H9 (cell line): ENCODE measurements at regions not wholly inside any gene's neighbourhood (a gene's known extent, or its start where the extent isn't known, plus 50 kb on each side); places are given as distances from the start of the nearest gene placed in this dataset.

Experiments
- DNase-seq: peaks from one replicate; pipeline ENCODE4 v3.0.0-alpha.2; 2017
- H2AFZ ChIP-seq: one replicate; pipeline ENCODE4 v1.6.1; 2013; ENCODE audit warnings: mild to moderate bottlenecking, low read length, control low read depth, moderate library complexity
- H2AK5ac ChIP-seq: 2 replicates; pipeline ENCODE4 v1.6.1; 2013; ENCODE audit warnings: low read length, control low read depth, mixed read lengths; ENCODE audit not compliant: insufficient read length
- H2BK120ac ChIP-seq: one replicate; pipeline ENCODE4 v1.6.1; 2013; ENCODE audit warnings: low read depth, mild to moderate bottlenecking, low read length, control low read depth, inconsistent platforms; ENCODE audit not compliant: poor library complexity, severe bottlenecking
- H2BK12ac ChIP-seq: 2 replicates; pipeline ENCODE4 v1.6.1; 2013; ENCODE audit warnings: low read length, control low read depth, mixed read lengths, low read depth; ENCODE audit not compliant: insufficient read length
- H2BK15ac ChIP-seq: 2 replicates; pipeline ENCODE4 v1.6.1; 2013; ENCODE audit warnings: low read depth, low read length, control low read depth
- H2BK20ac ChIP-seq: one replicate; pipeline ENCODE4 v1.6.1; 2013; ENCODE audit warnings: low read depth, mild to moderate bottlenecking, low read length, control low read depth, inconsistent platforms; ENCODE audit not compliant: poor library complexity, severe bottlenecking
- H2BK5ac ChIP-seq: 2 replicates; pipeline ENCODE4 v1.6.1; 2013; ENCODE audit warnings: low read length, control low read depth, mixed read lengths; ENCODE audit not compliant: insufficient read length
- H3K14ac ChIP-seq: 2 replicates; pipeline ENCODE4 v1.6.1; 2013; ENCODE audit warnings: low read length, control low read depth; ENCODE audit not compliant: insufficient read depth
- H3K18ac ChIP-seq: 2 replicates; pipeline ENCODE4 v1.6.1; 2013; ENCODE audit warnings: low read depth, mild to moderate bottlenecking, mixed read lengths, low read length, control low read depth; ENCODE audit not compliant: insufficient read length
- H3K23ac ChIP-seq: 2 replicates; pipeline ENCODE4 v1.6.1; 2013; ENCODE audit warnings: low read length, control low read depth, mixed read lengths, low read depth; ENCODE audit not compliant: insufficient read length
- H3K23me2 ChIP-seq: 2 replicates; pipeline ENCODE4 v1.6.1; 2013; ENCODE audit warnings: low read depth, mild to moderate bottlenecking, mixed read lengths, low read length, control low read depth; ENCODE audit not compliant: insufficient read length, poor library complexity, severe bottlenecking
- H3K27ac ChIP-seq: 2 replicates; pipeline ENCODE4 v1.5.1; 2013; ENCODE audit warnings: low read length, control low read depth, mixed read lengths, low read depth; ENCODE audit not compliant: insufficient read length
- H3K27me3 ChIP-seq: 2 replicates; pipeline ENCODE4 v1.6.1; 2013; ENCODE audit warnings: low read length, control low read depth, inconsistent platforms; ENCODE audit not compliant: insufficient read depth
- H3K4ac ChIP-seq: 2 replicates; pipeline ENCODE4 v1.6.1; 2013; ENCODE audit warnings: low read depth, mild to moderate bottlenecking, control low read depth, inconsistent platforms, low read length, moderate library complexity
- H3K4me1 ChIP-seq: 2 replicates; pipeline ENCODE4 v1.6.1; 2013; ENCODE audit warnings: low read length, control low read depth, inconsistent platforms; ENCODE audit not compliant: insufficient read depth
- H3K4me2 ChIP-seq: 2 replicates; pipeline ENCODE4 v1.6.1; 2013; ENCODE audit warnings: low read length, control low read depth, mixed read lengths; ENCODE audit not compliant: insufficient read length, insufficient read depth
- H3K56ac ChIP-seq: 2 replicates; pipeline ENCODE4 v1.6.1; 2013; ENCODE audit warnings: low read depth, mild to moderate bottlenecking, mixed read lengths, low read length, control low read depth; ENCODE audit not compliant: insufficient read length
- H3K79me1 ChIP-seq: 2 replicates; pipeline ENCODE4 v1.6.1; 2013; ENCODE audit warnings: low read depth, mild to moderate bottlenecking, moderate library complexity, low read length, control low read depth, inconsistent platforms; ENCODE audit not compliant: insufficient read depth, poor library complexity, severe bottlenecking
- H3K79me2 ChIP-seq: 2 replicates; pipeline ENCODE4 v1.6.1; 2013; ENCODE audit warnings: low read length, control low read depth, inconsistent platforms; ENCODE audit not compliant: insufficient read depth
- H3K9ac ChIP-seq: 2 replicates; pipeline ENCODE4 v1.6.1; 2013; ENCODE audit warnings: low read length, control low read depth, mixed read lengths; ENCODE audit not compliant: insufficient read length; ENCODE audit errors: extremely low read depth
- H3K9me3 ChIP-seq: one replicate; pipeline ENCODE4 v1.6.1; 2013; ENCODE audit warnings: low read depth, low read length, inconsistent platforms; ENCODE audit not compliant: control insufficient read depth
- H3T11ph ChIP-seq: one replicate; pipeline ENCODE4 v1.6.1; 2013; ENCODE audit warnings: mild to moderate bottlenecking, low read length, control low read depth, inconsistent platforms
- H4K20me1 ChIP-seq: one replicate; pipeline ENCODE4 v1.6.1; 2013; ENCODE audit not compliant: control insufficient read depth, insufficient read length, insufficient read depth
- H4K5ac ChIP-seq: 2 replicates; pipeline ENCODE4 v1.6.1; 2013; ENCODE audit warnings: low read depth, mild to moderate bottlenecking, mixed read lengths, low read length, control low read depth; ENCODE audit not compliant: insufficient read length
- H4K8ac ChIP-seq: replicated peaks from 2 replicates; pipeline ENCODE4 v1.6.1; 2013; ENCODE audit warnings: low read length, control low read depth, mixed read lengths, low read depth; ENCODE audit not compliant: insufficient read length
- H4K91ac ChIP-seq: 2 replicates; pipeline ENCODE4 v1.6.1; 2013; ENCODE audit warnings: low read depth, mild to moderate bottlenecking, moderate library complexity, mixed read lengths, low read length, control low read depth; ENCODE audit not compliant: insufficient read length
- H3K27ac Mint-ChIP-seq, 3 experiments: 2 replicates in 2 of 3; 3 replicates in 1 of 3; pipeline ENCODE4 v1.8.0; 2020 to 2021; ENCODE audit warnings: mixed read lengths in 3 of 3, mild to moderate bottlenecking in 1 of 3, moderate library complexity in 1 of 3
- H3K27me3 Mint-ChIP-seq: 2 replicates; pipeline ENCODE4 v1.8.0; 2021; ENCODE audit warnings: low read depth, mild to moderate bottlenecking, moderate library complexity, mixed read lengths
- H3K36me3 Mint-ChIP-seq, 3 experiments: 2 replicates in 2 of 3; 3 replicates in 1 of 3; pipeline ENCODE4 v1.8.0; 2020 to 2021; ENCODE audit warnings: low read depth in 3 of 3, mixed read lengths in 3 of 3; ENCODE audit not compliant: insufficient read depth in 1 of 3
- H3K4me1 Mint-ChIP-seq, 2 experiments: 2 replicates each; pipeline ENCODE4 v1.8.0; 2020; ENCODE audit warnings: mixed read lengths in 2 of 2
- H3K4me3 Mint-ChIP-seq, 2 experiments: 2 replicates in 1 of 2; 3 replicates in 1 of 2; pipeline ENCODE4 v1.8.0; 2020 to 2021; ENCODE audit warnings: mild to moderate bottlenecking in 2 of 2, mixed read lengths in 2 of 2, moderate library complexity in 1 of 2
- H3K9me3 Mint-ChIP-seq, 2 experiments: 2 replicates in 1 of 2; 3 replicates in 1 of 2; pipeline ENCODE4 v1.8.0; 2020; ENCODE audit warnings: mild to moderate bottlenecking in 2 of 2, mixed read lengths in 2 of 2, moderate library complexity in 1 of 2
- CTCF ChIP-seq: fragments of 200-600 bp; sonication (generic); conservative IDR thresholded peaks from 3 replicates; pipeline ENCODE4 v1.8.0; 2021; ENCODE audit warnings: antibody characterized with exemption, mild to moderate bottlenecking
- WGBS: extraction: QIAGEN DNeasy Blood & Tissue Kit; methylation state at CpG from one replicate; pipeline ENCODE4 v1.1.7; 2013; ENCODE audit warnings: missing lambda C conversion rate, low lambda C conversion rate, mixed read lengths; ENCODE audit not compliant: insufficient read length; ENCODE audit errors: extremely low coverage; 5-methylcytosine and 5-hydroxymethylcytosine counted together

- Mint-ChIP-seq H3K36me3 (no peaks in the 10 kb centered on the region), H3K4me3 (no peak overlapping the region), H3K27ac (no peak overlapping the region), H3K9me3 (no peaks in the 10 kb centered on the region), H3K4me1 (peaks cover 5 to 6% of the 10 kb centered on the region in 2 experiments; a peak in 2 of 4 replicates), H3K27me3 (no peaks in the 10 kb centered on the region)
- Histone ChIP-seq H3K27ac (no peak overlapping the region), H3K56ac (no peak overlapping the region), H4K8ac (no peak overlapping the region), H3K79me2 (no peaks in the 10 kb centered on the region), H3K9me3 (no peaks in the 10 kb centered on the region), H2BK12ac (no peak overlapping the region), H4K20me1 (no peaks in the 10 kb centered on the region), H3K4me2 (no peak overlapping the region), H3K4me1 (no peaks in the 10 kb centered on the region), H3K4ac (no peak overlapping the region), H4K91ac (no peak overlapping the region), H2AFZ (no peak overlapping the region), H2BK15ac (no peak overlapping the region), H2BK120ac (no peak overlapping the region), H2BK20ac (no peak overlapping the region), H3K18ac (no peak overlapping the region), H2BK5ac (no peak overlapping the region), H3K23ac (no peak overlapping the region), H3T11ph (no peak overlapping the region), H3K23me2 (no peaks in the 10 kb centered on the region), H3K27me3 (no peaks in the 10 kb centered on the region), H3K9ac (no peak overlapping the region), H3K14ac (no peak overlapping the region), H3K79me1 (no peaks in the 10 kb centered on the region), H2AK5ac (no peak overlapping the region), H4K5ac (no peak overlapping the region)
- TF ChIP-seq CTCF: no peak
- WGBS: no CpG with 5 or more reads among the region's 1 CpG
- no peak for DNase-seq
Measured at GRCh38 chr1:193451001-193451400, 264.6 kb upstream of the B3GALT2 start.
